Ovary (tissue), 3 donors: ENCODE measurements at regions not wholly inside any gene's neighbourhood (a gene's known extent, or its start where the extent isn't known, plus 50 kb on each side); places are given as distances from the start of the nearest gene placed in this dataset.

Source experiments
- EP300 ChIP-seq: sonication (generic); formaldehyde crosslinking; IDR thresholded peaks from one replicate; pipeline ENCODE4 v1.6.1; 2017; ENCODE audit warnings: antibody characterized with exemption
- POLR2A ChIP-seq: fragments of 450-650 bp; IDR thresholded peaks from one replicate; pipeline ENCODE4 v1.6.1; 2017; ENCODE audit warnings: antibody characterized with exemption, mild to moderate bottlenecking, moderate library complexity
- TF ChIP-seq, protein P1 (sequence below), 3 donors: fragments of 450-650 bp in 2 of 3; fragments of 200-600 bp in 1 of 3; IDR thresholded peaks; one replicate each; pipeline versions ENCODE4 v1.5.1 to v1.8.0; 2016 to 2022; ENCODE audit warnings: antibody characterized with exemption in 3 of 3, mild to moderate bottlenecking in 1 of 3
- donor health status: DM: no; HTN: no; CAD: no.

DNA sequence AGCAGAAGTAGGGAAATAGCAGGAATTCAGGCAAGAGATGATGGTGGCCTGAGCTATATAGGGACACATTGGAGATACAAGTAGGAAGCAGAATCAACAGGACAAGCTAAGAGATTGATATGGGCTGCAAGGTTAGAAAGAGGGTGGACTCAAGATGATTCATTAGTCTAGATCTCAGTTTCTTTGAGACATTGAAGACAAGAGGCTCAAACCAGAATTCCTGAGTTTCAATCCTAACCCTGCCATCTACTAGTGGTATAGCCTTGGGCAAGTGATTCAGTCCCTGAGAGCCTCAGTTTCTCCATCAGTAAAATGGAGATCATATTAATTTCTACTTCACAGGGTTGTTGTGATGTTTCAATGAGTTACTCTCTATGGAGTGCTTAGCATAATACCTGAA lies 53.1 kb upstream of the NAV2 start:
- TF ChIP-seq, protein P1, sequence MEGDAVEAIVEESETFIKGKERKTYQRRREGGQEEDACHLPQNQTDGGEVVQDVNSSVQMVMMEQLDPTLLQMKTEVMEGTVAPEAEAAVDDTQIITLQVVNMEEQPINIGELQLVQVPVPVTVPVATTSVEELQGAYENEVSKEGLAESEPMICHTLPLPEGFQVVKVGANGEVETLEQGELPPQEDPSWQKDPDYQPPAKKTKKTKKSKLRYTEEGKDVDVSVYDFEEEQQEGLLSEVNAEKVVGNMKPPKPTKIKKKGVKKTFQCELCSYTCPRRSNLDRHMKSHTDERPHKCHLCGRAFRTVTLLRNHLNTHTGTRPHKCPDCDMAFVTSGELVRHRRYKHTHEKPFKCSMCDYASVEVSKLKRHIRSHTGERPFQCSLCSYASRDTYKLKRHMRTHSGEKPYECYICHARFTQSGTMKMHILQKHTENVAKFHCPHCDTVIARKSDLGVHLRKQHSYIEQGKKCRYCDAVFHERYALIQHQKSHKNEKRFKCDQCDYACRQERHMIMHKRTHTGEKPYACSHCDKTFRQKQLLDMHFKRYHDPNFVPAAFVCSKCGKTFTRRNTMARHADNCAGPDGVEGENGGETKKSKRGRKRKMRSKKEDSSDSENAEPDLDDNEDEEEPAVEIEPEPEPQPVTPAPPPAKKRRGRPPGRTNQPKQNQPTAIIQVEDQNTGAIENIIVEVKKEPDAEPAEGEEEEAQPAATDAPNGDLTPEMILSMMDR (IDR thresholded peaks at IDR 0.05), result no peak
- no peak for TF ChIP-seq POLR2A
- no peak for TF ChIP-seq EP300
